Hypothalamus (tissue), 51 donors: ENCODE measurements at regions not wholly inside any gene's neighbourhood (a gene's known extent, or its start where the extent isn't known, plus 50 kb on each side); places are given as distances from the start of the nearest gene placed in this dataset.
"Not testable (repeated sequence)": the region's sequence is repeated elsewhere in the genome, so short reads cannot be mapped to it uniquely, and the experiment has no call there.

ENCODE experiments used
- DNase-seq, 51 donors: peaks; one replicate each; lab custom pipeline; 2025; lab: John Stamatoyannopoulos, UW

GRCh38 chr9:118677936-118678653, 691.1 kb downstream of the BRINP1 start:
- DNase-seq: not testable (repeated sequence)

- DNase-seq: peak in 3 of 51 donors; percentile 2 to 10 (median 3)
Measured at GRCh38 chr9:118686959-118687358, 682.3 kb downstream of the BRINP1 start.

DNA sequence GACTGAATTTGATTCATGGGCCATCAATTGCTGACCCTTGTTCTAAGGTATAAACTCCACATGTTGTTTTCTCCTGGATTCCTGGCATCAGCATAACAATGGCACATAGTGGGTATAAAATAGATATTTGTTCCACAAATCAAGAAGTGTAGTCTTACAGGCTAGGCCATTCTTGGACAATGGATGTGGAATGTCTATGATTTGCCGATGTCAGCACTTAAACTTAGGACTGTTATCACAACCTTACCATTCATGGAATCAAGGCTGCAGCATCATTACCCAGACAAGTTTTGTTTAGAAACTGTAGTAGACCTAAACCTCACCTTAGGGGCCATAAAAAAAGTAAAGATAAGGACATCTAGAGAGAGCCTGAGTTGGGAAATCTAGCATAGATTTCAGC, 680.0 kb downstream of the BRINP1 start:
- no peak for DNase-seq

GRCh38 chr9:118692613-118693012, 676.6 kb downstream of the BRINP1 start:
- DNase-seq: no peak

- DNase-seq: no peak
Measured at GRCh38 chr9:118693645-118694044, 675.6 kb downstream of the BRINP1 start.

DNA sequence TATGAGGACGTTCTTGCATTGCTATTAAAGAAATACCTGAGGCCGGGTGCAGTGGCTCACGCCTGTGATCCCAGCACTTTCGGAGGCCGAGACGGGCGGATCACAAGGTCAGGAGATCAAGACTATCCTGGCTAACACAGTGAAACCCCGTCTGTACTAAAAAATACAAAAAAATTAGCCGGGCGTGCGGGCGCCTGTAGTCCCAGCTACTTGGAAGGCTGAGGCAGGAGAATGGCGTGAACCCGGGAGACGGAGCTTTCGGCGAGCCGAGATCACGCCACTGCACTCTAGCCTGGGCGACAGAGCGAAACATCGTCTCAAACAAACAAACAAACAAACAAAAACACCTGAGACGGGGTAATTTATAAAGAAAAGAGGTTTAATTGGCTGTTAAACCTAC, 674.0 kb downstream of the BRINP1 start:
- DNase-seq: not testable (repeated sequence)

- DNase-seq: no peak
Measured at GRCh38 chr9:118701985-118702384, 667.2 kb downstream of the BRINP1 start.

GRCh38 chr9:118711843-118712242, 657.4 kb downstream of the BRINP1 start:
- DNase-seq: no peak

DNA sequence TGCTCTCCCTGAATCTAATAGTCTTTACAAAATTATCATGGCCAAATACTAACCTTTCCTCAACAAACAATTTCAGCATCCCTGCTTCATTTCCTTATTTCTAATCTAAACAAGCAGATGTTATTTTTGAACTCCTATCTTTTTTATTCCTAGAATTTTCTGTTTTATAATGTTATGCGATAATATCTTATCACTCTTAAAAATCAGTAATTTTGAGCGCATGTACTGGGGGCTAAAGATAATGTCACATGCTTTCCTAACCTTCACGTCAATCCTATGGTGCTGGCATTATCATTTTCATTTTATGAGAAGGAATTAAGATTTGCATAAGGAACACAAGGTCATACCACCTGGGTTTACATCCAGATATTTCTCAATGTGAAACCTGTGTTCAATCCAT, 648.0 kb downstream of the BRINP1 start:
- DNase-seq: no peak

- DNase-seq: no peak
Measured at GRCh38 chr9:118721923-118722322, 647.3 kb downstream of the BRINP1 start.

GRCh38 chr9:118729981-118730380, 639.3 kb downstream of the BRINP1 start:
- DNase-seq: no peak

DNA sequence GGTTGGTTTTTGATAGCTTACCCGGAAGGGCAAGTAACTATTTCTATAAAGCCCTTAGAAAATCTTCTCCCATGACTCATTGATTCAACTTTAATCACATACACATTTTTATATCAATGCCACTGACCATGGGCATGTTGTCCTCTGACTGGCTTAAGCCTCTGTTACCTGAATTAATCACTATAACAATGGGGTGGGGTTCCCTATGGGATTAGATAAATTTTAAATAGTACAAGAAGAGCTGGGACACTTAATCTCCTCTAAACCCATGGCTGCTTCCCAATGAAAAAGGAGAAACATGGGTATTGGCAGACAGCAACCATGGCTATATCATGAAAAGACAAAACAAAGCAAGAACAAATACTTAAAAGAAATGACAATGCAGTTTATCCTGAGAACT, 636.2 kb downstream of the BRINP1 start:
- DNase-seq: no peak

GRCh38 chr9:118734696-118735095, 634.5 kb downstream of the BRINP1 start:
- DNase-seq: no peak

DNA sequence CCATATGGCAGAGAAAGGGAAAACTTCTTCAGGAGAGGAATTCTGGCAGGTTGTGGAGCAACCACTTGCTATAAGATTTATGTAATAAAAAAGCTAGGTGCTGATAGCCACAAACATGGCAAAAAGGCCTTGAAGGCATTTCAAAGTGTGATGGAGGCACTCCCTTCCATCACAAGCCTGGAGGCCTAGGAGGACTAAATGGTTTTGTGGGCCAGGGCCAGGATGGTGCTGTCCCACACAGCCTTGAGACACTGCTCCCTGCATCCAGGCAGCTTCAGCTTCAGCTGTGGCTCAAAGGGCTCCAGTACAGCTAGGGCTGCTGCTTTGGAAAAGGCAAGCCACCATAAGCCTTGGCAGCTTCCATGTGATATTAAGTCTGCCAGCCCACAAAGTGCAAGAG, 632.8 kb downstream of the BRINP1 start:
- no peak for DNase-seq

DNA sequence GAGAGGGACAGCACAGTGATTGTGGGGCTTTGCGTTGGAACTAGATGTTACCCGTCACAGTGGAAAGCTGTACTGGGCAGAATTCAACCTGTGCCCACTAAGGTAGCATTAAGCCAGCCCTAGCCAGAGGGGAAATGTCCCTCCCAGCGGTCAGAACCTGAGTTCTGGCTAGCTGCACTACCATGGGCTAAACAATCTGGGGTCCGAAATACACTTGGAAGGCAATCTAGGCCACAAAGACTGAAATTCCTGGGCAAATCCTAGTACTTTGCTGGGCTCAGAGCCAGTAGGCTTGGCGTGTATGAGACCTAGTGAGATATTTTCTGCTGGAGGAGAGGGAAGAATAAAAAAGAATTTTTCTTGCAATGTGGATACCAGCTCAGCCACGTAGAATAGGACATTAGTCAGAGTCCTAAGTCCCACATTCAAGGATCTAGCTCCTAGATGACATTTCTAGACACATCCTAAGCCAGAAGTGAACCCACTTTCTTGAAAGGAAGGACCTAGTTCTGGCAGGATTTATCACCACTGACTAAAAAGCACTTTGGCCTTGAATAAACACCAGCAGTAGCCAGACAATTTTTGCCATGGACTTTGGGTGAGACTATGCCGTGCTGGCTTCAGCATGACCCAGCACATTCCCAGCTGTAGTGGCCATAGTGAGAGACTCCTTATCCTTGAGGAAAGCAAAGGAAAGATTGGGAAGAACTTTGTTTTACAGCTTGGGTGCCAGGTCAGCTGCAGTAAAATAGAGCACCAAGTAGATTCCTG, 618.0 kb downstream of the BRINP1 start:
- DNase-seq: no peak

DNA sequence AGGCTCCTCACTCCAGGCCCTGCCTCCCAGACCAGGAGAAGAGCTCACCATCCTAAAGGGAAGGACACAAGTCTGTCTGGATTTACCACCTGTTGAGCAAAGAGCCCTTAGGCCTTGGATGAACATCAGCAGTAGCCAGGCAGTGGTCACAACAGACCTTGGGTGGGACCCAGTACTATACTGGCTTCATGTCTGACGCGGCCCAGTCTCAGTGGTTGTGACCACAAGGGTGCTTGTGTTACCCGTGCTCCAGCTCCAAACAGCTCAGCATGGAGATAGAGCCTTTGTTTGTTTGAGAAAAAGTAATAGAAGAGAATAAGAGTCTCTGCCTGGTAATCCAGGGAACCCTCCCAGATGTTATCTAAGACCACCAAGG, 617.4 kb downstream of the BRINP1 start:
- no peak for DNase-seq

DNA sequence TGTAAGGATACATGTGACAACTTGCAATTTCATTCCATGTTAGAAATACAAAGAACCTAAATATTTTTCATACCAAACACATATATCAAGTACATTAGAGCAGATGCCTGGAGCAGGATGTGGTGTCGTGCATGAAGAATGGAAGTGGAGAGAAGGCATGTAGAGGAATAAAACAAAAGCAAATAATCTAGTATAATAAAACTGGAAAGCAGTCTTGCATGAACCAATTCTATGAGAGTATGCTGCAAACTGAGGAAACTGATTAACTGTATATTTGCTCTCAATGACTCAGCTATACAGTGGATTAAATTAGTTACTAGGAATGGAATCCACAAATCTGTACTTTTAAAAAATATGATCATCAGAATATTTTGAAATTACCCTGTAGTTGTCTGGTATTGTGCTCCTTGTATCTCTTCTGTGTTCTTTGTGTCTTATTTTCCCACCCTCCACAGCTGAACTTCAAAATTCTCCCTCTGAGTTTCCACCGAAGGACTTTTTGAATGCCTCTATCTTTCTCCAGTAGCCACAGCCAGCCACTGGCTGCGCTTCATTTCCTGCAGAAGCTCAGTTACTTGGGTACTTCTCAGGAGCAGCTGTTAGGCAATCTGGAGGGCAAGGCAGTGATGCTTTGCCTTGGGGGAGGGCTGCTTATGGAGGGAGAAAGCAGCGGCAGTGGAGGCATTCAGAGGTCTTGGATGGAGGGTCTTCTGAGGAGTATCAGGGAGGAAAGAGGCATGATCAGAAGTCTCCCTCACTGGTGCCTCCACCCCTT, 608.0 kb downstream of the BRINP1 start:
- no peak for DNase-seq

DNA sequence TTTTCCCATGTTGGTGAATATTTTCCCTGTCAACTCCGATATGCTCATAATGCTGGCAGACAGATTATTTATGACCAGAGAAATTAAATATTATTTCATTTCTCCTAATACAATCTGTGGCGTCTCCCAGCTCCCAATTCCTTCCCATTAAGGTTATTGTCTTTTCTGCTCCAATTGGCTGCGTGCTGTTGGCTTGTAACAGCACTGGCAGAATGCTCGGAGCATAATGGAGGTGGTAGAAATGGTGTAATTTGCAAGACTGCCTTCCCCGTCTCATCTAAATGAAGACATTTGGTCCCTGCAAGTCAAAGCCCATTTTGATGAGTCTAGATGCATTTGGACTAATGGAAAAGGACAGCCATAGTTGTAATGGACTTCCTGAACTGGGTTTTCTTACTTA, 601.7 kb downstream of the BRINP1 start:
- no peak for DNase-seq

GRCh38 chr9:118782790-118783463, 586.3 kb downstream of the BRINP1 start:
- DNase-seq: no peak

DNA sequence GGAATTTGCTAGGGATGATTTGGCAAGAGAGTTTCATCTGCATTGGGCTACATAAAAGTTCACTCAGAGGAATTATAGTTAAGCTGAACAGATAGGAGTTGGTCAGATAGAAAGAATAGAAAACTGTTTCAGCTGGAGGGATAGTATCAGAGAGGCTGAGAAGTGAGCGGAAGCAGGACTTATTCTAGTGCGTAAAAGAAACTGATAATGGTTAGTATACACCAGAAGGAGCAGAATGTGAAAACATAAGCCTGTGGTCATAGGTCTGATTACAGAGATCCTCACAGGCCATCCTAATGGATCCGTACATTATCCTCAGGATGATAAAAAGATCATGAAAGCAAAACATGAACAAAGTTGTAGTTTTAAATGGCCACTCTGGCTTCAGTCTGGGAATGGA, 585.2 kb downstream of the BRINP1 start:
- DNase-seq: no peak

DNA sequence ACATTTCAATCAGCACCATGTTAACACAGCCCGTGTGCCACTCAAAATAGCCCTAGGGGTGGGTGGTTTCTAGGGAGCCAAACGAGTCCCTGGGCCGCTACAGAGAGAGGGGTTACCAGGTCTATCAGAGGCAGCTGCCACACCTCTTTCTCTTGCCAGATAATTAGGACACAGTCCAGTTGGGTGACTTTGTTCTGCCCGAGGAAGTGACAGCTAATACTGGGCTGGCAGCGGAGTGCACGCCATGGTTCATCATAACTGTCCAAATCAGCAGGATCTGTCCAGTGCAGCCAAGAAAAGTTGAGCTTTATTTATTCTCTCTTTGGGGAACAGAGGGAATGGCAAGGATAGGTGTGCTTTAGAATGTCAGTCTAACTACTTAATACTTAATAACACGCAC, 583.8 kb downstream of the BRINP1 start:
- DNase-seq: no peak
